Panc1 (cell line): ENCODE measurements at regions not wholly inside any gene's neighbourhood (a gene's known extent, or its start where the extent isn't known, plus 50 kb on each side); places are given as distances from the start of the nearest gene placed in this dataset.

Experiments used
- ATAC-seq: fragments of 200-7000 bp; cut with Tn5 transposase; 2 replicates; pipeline ENCODE4 v1.9.1; 2020; ENCODE audit warnings: mild to moderate bottlenecking, moderate library complexity
- BruUV-seq: library from RNA; stranded (reverse); fragments of 400-500 nt; replicated peaks from 2 replicates; lab custom pipeline; 2021; lab: Mats Ljungman, UMichigan
- CTCF ChIA-PET: fragments of 300-600 bp; sonication (Branson Sonifier 250); formaldehyde crosslinking; loops from one replicate; lab custom pipeline; 2022; ENCODE audit warnings: antibody characterized with exemption; lab: Charles Lee
- POLR2A ChIA-PET: fragments of 300-600 bp; sonication (Branson Sonifier 250); formaldehyde crosslinking; loops from one replicate; lab custom pipeline; 2022; ENCODE audit warnings: antibody characterized with exemption; lab: Charles Lee
- DNase-seq: peaks from one replicate; pipeline ENCODE4 v3.0.0-alpha.2; 2010; ENCODE audit warnings: low read depth, low spot score
- H3K27ac ChIP-seq: 2 replicates; pipeline ENCODE4 v1.5.1; 2011; ENCODE audit warnings: mild to moderate bottlenecking, low read length, inconsistent platforms
- H3K27me3 ChIP-seq: fragments of 200-500 bp; sonication (Bioruptor generic); 2 replicates; pipeline ENCODE4 v1.6.0; 2014; ENCODE audit warnings: low read length, inconsistent platforms; ENCODE audit not compliant: control insufficient read depth, insufficient read depth
- H3K36me3 ChIP-seq: fragments of 200-500 bp; sonication (Bioruptor generic); 2 replicates; pipeline ENCODE4 v1.5.1; 2014; ENCODE audit warnings: inconsistent platforms, mild to moderate bottlenecking, low read length, moderate library complexity; ENCODE audit not compliant: control insufficient read depth, insufficient read depth
- H3K4me1 ChIP-seq: 2 replicates; pipeline ENCODE4 v1.5.1; 2011; ENCODE audit warnings: inconsistent platforms, mild to moderate bottlenecking, low read length, moderate library complexity; ENCODE audit not compliant: control insufficient read depth, insufficient read depth
- H3K4me3 ChIP-seq, 2 experiments: 2 replicates each; pipeline ENCODE4 v1.5.1; 2011 to 2012; ENCODE audit warnings: low read depth in 2 of 2, low read length in 2 of 2, mild to moderate bottlenecking in 2 of 2, inconsistent platforms in 1 of 2, moderate library complexity in 1 of 2
- H3K9me3 ChIP-seq: fragments of 200-500 bp; sonication (Bioruptor generic); 2 replicates; pipeline ENCODE4 v1.5.1; 2014; ENCODE audit warnings: low read depth, mild to moderate bottlenecking, inconsistent platforms, low read length, moderate library complexity; ENCODE audit not compliant: control insufficient read depth, insufficient read depth
- POLR2AphosphoS5 ChIP-seq: IDR thresholded peaks from 2 replicates; pipeline ENCODE4 v1.6.1; 2012; ENCODE audit warnings: mild to moderate bottlenecking, low read depth, low read length, moderate library complexity
- SIN3A ChIP-seq: IDR thresholded peaks from 2 replicates; pipeline ENCODE4 v1.6.1; 2012; ENCODE audit warnings: low read depth, mild to moderate bottlenecking, low read length, moderate library complexity, borderline replicate concordance; ENCODE audit not compliant: insufficient read depth
- TCF7L2 ChIP-seq: IDR thresholded peaks from 2 replicates; pipeline ENCODE4 v1.6.1; 2011; ENCODE audit warnings: mild to moderate bottlenecking, low read depth, low read length, inconsistent platforms
- in situ Hi-C: cut with HindIII; loops from 2 replicates; pipeline ENCODE4 v1.10.0; 2016; ENCODE audit warnings: low sequenced_read_pairs, low pct_unique_long_range_greater_than_20kb
- intact Hi-C: fragments of 100-400 bp; cut with micrococcal nuclease; formaldehyde crosslinking; loops from one replicate; pipeline ENCODE4 v1.10.0; 2022; ENCODE audit not compliant: unreplicated experiment
- TF ChIP-seq, protein P1 (sequence below), 2 experiments: IDR thresholded peaks; 2 replicates each; pipeline ENCODE4 v1.6.1; 2011 to 2012; ENCODE audit warnings: low read depth in 2 of 2, control low read depth in 1 of 2, low read length in 1 of 2, mild to moderate bottlenecking in 1 of 2, moderate library complexity in 1 of 2; ENCODE audit not compliant: insufficient read depth in 1 of 2
- TF ChIP-seq, protein P2 (sequence below): fragments of 450-650 bp; IDR thresholded peaks from 2 replicates; pipeline ENCODE4 v1.5.1; 2017; ENCODE audit warnings: mild to moderate bottlenecking

DNA sequence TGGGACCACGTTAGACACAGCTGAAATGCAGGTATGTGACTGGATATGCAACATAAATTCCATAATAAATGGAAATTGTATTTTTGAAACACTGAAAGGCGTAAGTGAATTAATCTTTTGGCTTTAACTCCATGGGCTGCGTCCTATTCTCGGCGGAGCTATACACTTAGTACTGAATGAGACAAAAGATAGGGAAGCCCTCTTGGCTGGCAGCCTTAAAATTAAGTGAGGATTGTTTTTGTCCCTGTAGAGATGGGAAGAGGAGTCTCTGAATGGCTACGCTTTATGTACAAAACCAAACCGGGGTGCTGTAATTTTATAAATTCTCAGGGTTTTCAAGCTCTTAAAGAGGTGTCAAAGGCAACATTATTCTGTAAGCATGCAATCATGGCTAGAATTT lies 429.8 kb downstream of the QKI start:
- H3K27me3 ChIP-seq, result no peaks in the 10 kb centered on the region
- H3K9me3 ChIP-seq, result no peaks in the 10 kb centered on the region
- H3K4me3 ChIP-seq, result no peak overlapping the region
- intact Hi-C loops, result no loop called here
- no peaks in the 10 kb centered on the region for H3K4me1 ChIP-seq
- DNase-seq, result no peak
- H3K27ac ChIP-seq, result no peak overlapping the region
- no peak for ATAC-seq
- no TSS peak for BruUV-seq
- ChIA-PET POLR2A (interaction anchor here (0.6 kb wide), 1 partner anchor 53 kb away, joined by 3 read pairs; no protein-coding TSS in a partner anchor), CTCF (no interaction called here)
- no peaks in the 10 kb centered on the region for H3K36me3 ChIP-seq
- in situ Hi-C loops, result no loop called here
- TF ChIP-seq, protein P1, sequence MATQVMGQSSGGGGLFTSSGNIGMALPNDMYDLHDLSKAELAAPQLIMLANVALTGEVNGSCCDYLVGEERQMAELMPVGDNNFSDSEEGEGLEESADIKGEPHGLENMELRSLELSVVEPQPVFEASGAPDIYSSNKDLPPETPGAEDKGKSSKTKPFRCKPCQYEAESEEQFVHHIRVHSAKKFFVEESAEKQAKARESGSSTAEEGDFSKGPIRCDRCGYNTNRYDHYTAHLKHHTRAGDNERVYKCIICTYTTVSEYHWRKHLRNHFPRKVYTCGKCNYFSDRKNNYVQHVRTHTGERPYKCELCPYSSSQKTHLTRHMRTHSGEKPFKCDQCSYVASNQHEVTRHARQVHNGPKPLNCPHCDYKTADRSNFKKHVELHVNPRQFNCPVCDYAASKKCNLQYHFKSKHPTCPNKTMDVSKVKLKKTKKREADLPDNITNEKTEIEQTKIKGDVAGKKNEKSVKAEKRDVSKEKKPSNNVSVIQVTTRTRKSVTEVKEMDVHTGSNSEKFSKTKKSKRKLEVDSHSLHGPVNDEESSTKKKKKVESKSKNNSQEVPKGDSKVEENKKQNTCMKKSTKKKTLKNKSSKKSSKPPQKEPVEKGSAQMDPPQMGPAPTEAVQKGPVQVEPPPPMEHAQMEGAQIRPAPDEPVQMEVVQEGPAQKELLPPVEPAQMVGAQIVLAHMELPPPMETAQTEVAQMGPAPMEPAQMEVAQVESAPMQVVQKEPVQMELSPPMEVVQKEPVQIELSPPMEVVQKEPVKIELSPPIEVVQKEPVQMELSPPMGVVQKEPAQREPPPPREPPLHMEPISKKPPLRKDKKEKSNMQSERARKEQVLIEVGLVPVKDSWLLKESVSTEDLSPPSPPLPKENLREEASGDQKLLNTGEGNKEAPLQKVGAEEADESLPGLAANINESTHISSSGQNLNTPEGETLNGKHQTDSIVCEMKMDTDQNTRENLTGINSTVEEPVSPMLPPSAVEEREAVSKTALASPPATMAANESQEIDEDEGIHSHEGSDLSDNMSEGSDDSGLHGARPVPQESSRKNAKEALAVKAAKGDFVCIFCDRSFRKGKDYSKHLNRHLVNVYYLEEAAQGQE (IDR thresholded peaks at IDR 0.05; ENCODE audit: insufficient read depth in 1 of 2, low read depth in 2 of 2, low read length in 1 of 2), result no peak

DNA sequence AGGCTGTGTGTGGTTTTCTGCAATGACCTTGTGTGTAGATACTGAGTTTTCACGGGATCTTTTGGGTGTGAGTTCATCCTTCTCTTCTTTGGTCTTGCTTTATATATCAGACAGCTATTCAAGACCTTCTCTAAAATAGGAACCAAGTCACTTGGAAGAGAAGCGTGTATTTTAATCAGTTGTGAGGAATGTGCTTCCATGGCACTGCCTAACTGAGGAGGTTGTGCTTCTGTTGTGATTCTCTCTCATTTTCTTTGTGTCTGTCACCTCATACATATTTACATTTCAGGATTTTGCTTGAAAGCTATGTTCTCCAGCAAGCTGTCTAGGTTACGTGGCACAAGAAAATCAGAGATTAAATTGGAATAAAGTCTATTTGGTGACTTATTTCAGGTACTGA lies 428.7 kb downstream of the QKI start:
- POLR2A ChIA-PET, result no interaction called here
- in situ Hi-C loops, result no loop called here
- Histone ChIP-seq H3K4me3 (no peak overlapping the region), H3K36me3 (no peaks in the 10 kb centered on the region; the same call in 1 of the 2 replicates), H3K9me3 (no peaks in the 10 kb centered on the region), H3K27me3 (no peaks in the 10 kb centered on the region), H3K27ac (no peak overlapping the region), H3K4me1 (no peaks in the 10 kb centered on the region)
- no peak for DNase-seq
- CTCF ChIA-PET, result no interaction called here
- BruUV-seq, result no TSS peak
- ATAC-seq, result no peak
- intact Hi-C loops, result no loop called here
- TF ChIP-seq, protein P2, sequence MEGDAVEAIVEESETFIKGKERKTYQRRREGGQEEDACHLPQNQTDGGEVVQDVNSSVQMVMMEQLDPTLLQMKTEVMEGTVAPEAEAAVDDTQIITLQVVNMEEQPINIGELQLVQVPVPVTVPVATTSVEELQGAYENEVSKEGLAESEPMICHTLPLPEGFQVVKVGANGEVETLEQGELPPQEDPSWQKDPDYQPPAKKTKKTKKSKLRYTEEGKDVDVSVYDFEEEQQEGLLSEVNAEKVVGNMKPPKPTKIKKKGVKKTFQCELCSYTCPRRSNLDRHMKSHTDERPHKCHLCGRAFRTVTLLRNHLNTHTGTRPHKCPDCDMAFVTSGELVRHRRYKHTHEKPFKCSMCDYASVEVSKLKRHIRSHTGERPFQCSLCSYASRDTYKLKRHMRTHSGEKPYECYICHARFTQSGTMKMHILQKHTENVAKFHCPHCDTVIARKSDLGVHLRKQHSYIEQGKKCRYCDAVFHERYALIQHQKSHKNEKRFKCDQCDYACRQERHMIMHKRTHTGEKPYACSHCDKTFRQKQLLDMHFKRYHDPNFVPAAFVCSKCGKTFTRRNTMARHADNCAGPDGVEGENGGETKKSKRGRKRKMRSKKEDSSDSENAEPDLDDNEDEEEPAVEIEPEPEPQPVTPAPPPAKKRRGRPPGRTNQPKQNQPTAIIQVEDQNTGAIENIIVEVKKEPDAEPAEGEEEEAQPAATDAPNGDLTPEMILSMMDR, result no peak
- no peak for TF ChIP-seq TCF7L2
- TF ChIP-seq POLR2AphosphoS5, result no peak
- TF ChIP-seq, protein P1 (IDR thresholded peaks at IDR 0.05; ENCODE audit: insufficient read depth in 1 of 2, low read depth in 2 of 2, low read length in 1 of 2), result no peak
- no peak for TF ChIP-seq SIN3A
